Large intestine (tissue), 3 donors: ENCODE measurements at regions not wholly inside any gene's neighbourhood (a gene's known extent, or its start where the extent isn't known, plus 50 kb on each side); places are given as distances from the start of the nearest gene placed in this dataset.

Experiments used
- DNase-seq, 2 donors: peaks; one replicate each; pipeline versions ENCODE4 v3.0.0 to v3.0.0-alpha.2; 2013
- H3K27ac ChIP-seq: one replicate; pipeline ENCODE4 v1.5.1; 2013; ENCODE audit warnings: low read length
- H3K27me3 ChIP-seq: 2 replicates; pipeline ENCODE4 v1.6.1; 2013; ENCODE audit warnings: low read length; ENCODE audit not compliant: control insufficient read depth, insufficient read depth
- H3K36me3 ChIP-seq: 2 replicates; pipeline ENCODE4 v1.6.1; 2013; ENCODE audit warnings: low read length; ENCODE audit not compliant: control insufficient read depth, insufficient read depth
- H3K4me1 ChIP-seq: one replicate; pipeline ENCODE4 v1.6.1; 2013; ENCODE audit warnings: low read length; ENCODE audit not compliant: control insufficient read depth, insufficient read depth
- H3K4me3 ChIP-seq: one replicate; pipeline ENCODE4 v1.5.1; 2013; ENCODE audit warnings: low read length
- H3K9me3 ChIP-seq: one replicate; pipeline ENCODE4 v1.6.1; 2013; ENCODE audit warnings: mild to moderate bottlenecking, low read depth, low read length, moderate library complexity; ENCODE audit not compliant: control insufficient read depth
- whole genome bisulfite sequencing: methylation state at CpG from one replicate; pipeline ENCODE4 v1.1.5; 2013; ENCODE audit warnings: low lambda C conversion rate; ENCODE audit not compliant: insufficient coverage; 5-methylcytosine and 5-hydroxymethylcytosine counted together

DNA sequence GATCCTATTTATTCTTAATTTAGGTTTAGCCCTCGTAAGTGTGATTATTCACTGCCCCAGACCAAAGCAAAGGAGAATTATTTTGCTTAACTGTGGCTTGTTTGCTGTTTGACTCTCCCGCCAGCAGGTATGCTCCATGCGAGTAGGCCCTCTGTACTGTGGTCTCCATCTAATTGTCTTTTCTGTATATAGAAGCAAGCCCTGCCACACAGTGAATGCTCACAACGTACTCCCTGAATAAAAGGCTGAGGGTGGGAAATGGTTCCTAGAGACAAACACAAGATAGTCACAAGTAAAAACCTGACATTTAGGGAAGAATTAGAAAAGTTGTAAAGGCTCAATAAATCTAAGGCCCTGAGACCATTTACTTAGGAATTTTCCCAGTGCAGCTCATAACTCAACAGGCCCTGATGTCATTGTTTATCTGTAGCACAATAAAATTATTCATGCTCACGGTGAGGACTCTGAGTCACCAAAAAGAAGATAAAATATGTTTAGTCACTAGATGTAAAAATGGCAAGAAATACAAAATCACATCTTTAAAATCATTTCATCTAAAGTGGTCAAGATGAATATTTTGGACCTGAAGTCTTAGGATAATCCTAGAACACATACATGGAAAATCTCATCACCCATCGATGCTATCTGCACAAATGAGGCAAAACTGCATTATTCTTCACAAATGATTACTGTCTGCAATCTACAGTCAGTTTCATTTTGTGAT lies 473.2 kb downstream of the ENC1 start:
- H3K4me3 ChIP-seq, result no peak overlapping the region
- no peaks in the 10 kb centered on the region for H3K4me1 ChIP-seq
- no peaks in the 10 kb centered on the region for H3K9me3 ChIP-seq
- no peaks in the 10 kb centered on the region for H3K36me3 ChIP-seq
- WGBS, result no CpG with 5 or more reads among the region's 6 CpGs
- no peaks in the 10 kb centered on the region for H3K27me3 ChIP-seq
- H3K27ac ChIP-seq, result no peak overlapping the region
- no peak for DNase-seq

- Histone ChIP-seq H3K9me3 (no peaks in the 10 kb centered on the region), H3K4me3 (no peak overlapping the region), H3K27me3 (no peaks in the 10 kb centered on the region), H3K36me3 (no peaks in the 10 kb centered on the region), H3K27ac (no peak overlapping the region), H3K4me1 (no peaks in the 10 kb centered on the region)
- 77% methylated on average over 2 of the region's 2 CpGs for WGBS
- DNase-seq, result no peak
These were observed 474.5 kb downstream of the ENC1 start for GRCh38 chr5:74166064-74166463.

GRCh38 chr5:74164725-74165235 lies 475.7 kb downstream of the ENC1 start:
- Histone ChIP-seq H3K27me3 (no peaks in the 10 kb centered on the region), H3K36me3 (no peaks in the 10 kb centered on the region), H3K4me3 (no peak overlapping the region), H3K4me1 (no peaks in the 10 kb centered on the region), H3K9me3 (no peaks in the 10 kb centered on the region), H3K27ac (no peak overlapping the region)
- no peak for DNase-seq
- WGBS, result no CpG with 5 or more reads among the region's 3 CpGs

- Histone ChIP-seq H3K27ac (no peak overlapping the region), H3K36me3 (no peaks in the 10 kb centered on the region), H3K4me3 (no peak overlapping the region), H3K27me3 (no peaks in the 10 kb centered on the region), H3K4me1 (no peaks in the 10 kb centered on the region), H3K9me3 (no peaks in the 10 kb centered on the region)
- no CpG with 5 or more reads among the region's 2 CpGs for WGBS
- DNase-seq, result no peak
These were observed 478.0 kb downstream of the ENC1 start for GRCh38 chr5:74162524-74162923.

DNA sequence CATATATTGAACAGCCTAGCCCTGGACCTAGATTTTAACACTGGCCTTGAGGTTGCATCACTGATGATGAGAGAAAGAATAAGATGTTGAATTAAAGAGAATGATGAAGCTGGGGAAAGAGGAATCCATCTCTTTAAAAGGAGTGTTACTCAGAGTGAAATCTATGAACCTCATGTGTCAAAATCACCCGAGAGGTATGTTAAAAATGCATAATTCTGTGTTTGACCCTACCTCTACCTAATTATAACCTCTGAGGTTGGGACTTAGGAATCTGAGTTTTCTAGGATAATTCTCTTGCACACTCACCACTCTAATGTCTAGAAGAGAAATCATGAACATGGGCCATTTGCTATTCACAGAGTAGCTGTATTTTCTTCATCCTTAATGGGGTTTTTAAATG lies 479.4 kb downstream of the ENC1 start:
- DNase-seq, result no peak
- Histone ChIP-seq H3K9me3 (no peaks in the 10 kb centered on the region), H3K36me3 (no peaks in the 10 kb centered on the region), H3K4me1 (no peaks in the 10 kb centered on the region), H3K27ac (no peak overlapping the region), H3K4me3 (no peak overlapping the region), H3K27me3 (no peaks in the 10 kb centered on the region)
- no CpG with 5 or more reads among the region's 1 CpG for WGBS

DNA sequence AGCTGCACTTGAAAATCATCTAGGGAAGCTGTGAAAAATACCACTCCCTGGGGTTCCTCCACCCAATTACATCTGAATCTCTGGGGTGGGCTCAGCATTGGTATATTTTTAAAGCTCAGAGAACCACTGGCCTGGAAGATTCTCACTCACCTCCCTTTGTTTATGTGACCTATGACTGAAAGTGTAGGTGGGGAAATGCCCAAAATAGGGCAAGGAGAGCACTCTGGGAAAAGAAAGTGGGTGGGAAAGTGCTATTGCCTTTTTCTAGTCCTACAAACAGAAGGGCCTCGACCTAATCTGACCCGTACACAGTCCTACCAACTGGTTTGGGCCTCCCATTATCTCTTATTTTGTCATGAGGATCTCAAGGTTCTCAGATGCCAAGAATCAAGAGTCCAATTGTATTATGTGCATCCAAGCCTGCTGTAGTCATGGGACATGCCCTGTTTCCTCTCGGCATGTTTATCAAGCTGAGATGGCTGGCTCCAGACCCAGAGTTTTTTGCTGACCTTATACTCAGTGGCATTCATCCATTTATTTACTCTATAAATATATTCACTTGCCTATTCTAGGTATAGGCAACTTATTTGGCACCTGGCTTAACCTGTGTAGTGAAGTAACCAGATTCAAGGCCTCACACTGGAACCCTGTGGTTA lies 483.7 kb downstream of the ENC1 start:
- Histone ChIP-seq H3K27me3 (no peaks in the 10 kb centered on the region), H3K27ac (no peak overlapping the region), H3K36me3 (no peaks in the 10 kb centered on the region), H3K4me3 (no peak overlapping the region), H3K9me3 (no peaks in the 10 kb centered on the region), H3K4me1 (no peaks in the 10 kb centered on the region)
- DNase-seq, result no peak
- WGBS, result no CpG with 5 or more reads among the region's 3 CpGs

GRCh38 chr5:74155501-74155900 lies 485.0 kb downstream of the ENC1 start:
- Histone ChIP-seq H3K27ac (no peak overlapping the region), H3K36me3 (no peaks in the 10 kb centered on the region), H3K9me3 (no peaks in the 10 kb centered on the region), H3K27me3 (no peaks in the 10 kb centered on the region), H3K4me1 (no peaks in the 10 kb centered on the region), H3K4me3 (no peak overlapping the region)
- no peak for DNase-seq
- 100% methylated on average over 1 of the region's 1 CpG for WGBS

- H3K9me3 ChIP-seq, result no peaks in the 10 kb centered on the region
- no CpG with 5 or more reads among the region's 3 CpGs for WGBS
- no peak overlapping the region for H3K27ac ChIP-seq
- no peaks in the 10 kb centered on the region for H3K27me3 ChIP-seq
- no peak for DNase-seq
- H3K4me1 ChIP-seq, result no peaks in the 10 kb centered on the region
- no peak overlapping the region for H3K4me3 ChIP-seq
- H3K36me3 ChIP-seq, result no peaks in the 10 kb centered on the region
These were observed 486.0 kb downstream of the ENC1 start for GRCh38 chr5:74154526-74154925.

- 83% methylated on average over 1 of the region's 1 CpG for WGBS
- H3K4me3 ChIP-seq, result no peak overlapping the region
- no peaks in the 10 kb centered on the region for H3K36me3 ChIP-seq
- H3K4me1 ChIP-seq, result no peaks in the 10 kb centered on the region
- no peak overlapping the region for H3K27ac ChIP-seq
- no peaks in the 10 kb centered on the region for H3K9me3 ChIP-seq
- no peak for DNase-seq
- H3K27me3 ChIP-seq, result no peaks in the 10 kb centered on the region
These were observed 487.2 kb downstream of the ENC1 start for GRCh38 chr5:74153255-74153790.

DNA sequence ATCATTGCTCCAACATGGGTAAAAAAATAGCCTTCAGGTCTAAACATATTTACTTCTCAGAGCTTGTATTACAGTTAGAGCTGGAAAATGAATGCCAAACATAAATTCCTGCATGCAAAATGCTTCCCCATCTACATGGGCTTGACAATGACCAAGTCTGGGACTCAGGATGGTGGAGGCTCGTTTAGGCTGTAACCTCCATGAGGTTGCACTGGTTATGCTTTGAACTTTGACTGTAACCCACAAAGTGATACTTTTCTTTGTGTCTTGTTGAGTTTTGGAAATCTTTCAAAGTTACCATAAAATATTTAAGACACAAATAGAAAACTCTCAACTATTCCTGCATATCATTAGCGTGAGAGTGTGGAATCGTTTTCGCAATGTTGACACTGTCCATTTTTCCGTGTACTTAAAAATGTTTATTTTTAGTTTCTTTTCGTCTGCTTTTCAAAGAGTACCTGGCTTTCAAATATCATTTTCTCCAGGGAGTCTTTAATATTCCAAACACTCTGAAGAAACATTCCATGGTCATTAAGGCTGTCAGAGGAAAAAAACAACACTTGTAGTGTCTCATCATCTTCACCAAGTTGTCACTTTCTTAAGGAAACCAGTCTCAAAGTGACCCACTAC lies 487.8 kb downstream of the ENC1 start:
- Histone ChIP-seq H3K27me3 (no peaks in the 10 kb centered on the region), H3K9me3 (no peaks in the 10 kb centered on the region), H3K4me3 (no peak overlapping the region), H3K27ac (no peak overlapping the region), H3K36me3 (no peaks in the 10 kb centered on the region), H3K4me1 (no peaks in the 10 kb centered on the region)
- DNase-seq, result no peak
- 79% methylated on average over 5 of the region's 6 CpGs for WGBS
